ENCODE measurements at regions not wholly inside any gene's neighbourhood (a gene's known extent, or its start where the extent isn't known, plus 50 kb on each side); places are given as distances from the start of the nearest gene placed in this dataset.
"Not testable (repeated sequence)": the region's sequence is repeated elsewhere in the genome, so short reads cannot be mapped to it uniquely, and the experiment has no call there.

GRCh38 chr2:4144731-4145130 is 441.4 kb downstream of the DCDC2C start:
- no peak for DNase-seq

GRCh38 chr2:4151521-4151920 is 448.1 kb downstream of the DCDC2C start:
- no peak for DNase-seq

DNA sequence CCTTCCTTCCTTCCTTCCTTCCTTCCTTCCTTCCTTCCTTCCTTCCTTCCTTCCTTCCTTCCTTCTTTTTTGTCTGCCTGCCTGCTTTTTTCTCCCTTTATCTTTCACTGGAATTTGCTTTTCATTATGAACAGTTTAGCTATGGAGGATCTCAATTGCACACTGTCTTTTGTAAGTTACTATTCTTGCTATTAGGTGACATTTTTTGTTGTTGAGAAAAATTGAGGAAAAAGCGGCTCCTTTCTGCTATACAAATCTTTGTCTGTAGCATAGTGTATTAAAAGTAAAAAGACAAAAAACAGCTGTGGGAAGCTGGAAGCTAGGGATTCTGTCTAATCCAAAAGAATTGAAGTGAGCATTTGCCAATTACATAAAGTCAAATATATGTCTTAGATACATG is 448.7 kb downstream of the DCDC2C start:
- DNase-seq: no peak

GRCh38 chr2:4168834-4169233 is 465.5 kb downstream of the DCDC2C start:
- no peak for DNase-seq

- DNase-seq: no peak
Measured at GRCh38 chr2:4174796-4175195, 471.4 kb downstream of the DCDC2C start.

- no peak for DNase-seq
Measured at GRCh38 chr2:4175343-4175742, 472.0 kb downstream of the DCDC2C start.

DNA sequence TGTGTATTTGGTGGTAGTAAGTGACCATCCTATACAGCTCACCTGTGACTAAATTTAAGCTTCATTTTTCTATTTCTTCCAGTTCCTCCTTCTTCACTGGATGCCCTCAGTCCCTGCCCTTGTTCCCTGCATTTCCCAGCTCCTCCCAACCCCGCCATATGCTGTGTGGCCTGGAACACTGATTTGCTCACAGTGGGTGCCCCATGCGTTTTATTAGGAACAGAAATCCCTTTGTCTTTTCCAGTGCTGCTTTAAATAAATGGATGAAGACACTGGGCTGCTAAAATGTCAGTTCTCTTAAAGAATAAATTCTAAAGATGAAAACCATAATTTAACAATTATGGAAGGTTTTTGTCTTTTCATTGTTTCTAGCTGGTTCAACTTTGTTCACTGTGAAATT is 477.3 kb downstream of the DCDC2C start:
- DNase-seq: no peak

GRCh38 chr2:4181062-4181461 is 477.7 kb downstream of the DCDC2C start:
- DNase-seq: no peak

DNA sequence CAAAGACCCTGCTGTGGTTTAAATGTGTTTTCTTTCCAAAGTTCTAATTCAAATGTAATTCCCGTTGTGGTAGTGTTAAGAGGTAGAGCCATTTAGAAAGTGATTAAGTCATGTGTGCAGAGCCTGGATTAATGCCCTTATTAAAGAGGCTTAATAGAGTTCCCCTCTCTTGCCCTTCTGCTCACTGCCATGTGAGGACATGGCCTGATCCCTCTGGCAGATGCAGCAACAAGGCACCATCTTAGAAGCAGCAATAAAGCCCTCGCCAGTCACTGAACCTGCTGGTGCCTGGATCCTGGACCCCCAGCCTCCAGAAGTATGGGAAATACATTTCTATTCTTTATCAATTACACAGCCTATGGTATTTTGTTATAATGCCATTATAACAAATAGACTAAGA is 485.2 kb downstream of the DCDC2C start:
- no peak for DNase-seq

DNA sequence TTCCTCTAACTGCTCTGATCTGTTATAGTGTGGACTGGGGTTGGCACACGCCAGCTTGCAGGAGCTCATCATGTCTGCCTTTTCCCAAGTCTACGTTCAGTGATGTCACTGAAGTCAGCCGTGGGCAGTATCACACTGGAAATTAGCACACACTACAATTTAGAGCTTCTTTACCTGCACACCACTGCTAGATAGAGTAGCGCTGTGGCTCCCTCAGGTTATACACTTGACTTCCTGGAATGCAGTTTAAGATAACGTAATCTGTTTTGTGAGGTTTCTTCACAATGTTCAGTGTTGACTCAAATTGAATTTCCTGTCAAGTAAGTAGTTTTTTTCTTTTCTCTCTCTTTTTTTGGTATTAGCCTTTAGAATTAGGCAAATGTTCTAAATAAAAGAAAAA is 487.2 kb downstream of the DCDC2C start:
- DNase-seq: no peak

DNA sequence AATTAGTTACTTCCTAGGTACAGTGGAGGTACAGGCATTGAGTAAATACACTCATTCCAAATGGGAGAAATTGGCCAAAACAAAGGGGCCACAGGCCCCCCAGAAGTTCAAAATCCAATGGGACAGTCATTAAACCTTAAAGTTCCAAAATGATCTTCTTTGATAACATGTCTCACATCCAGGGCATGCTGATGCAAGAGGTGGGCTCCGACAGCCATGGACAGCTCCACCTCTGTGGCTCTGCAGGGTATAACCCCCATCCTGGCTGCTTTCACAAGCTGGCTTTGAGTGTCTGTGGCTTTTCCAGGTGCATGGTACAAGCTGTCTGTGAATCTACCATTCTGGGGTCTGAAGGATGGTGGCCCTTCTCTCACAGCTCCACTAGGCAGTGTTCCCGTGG is 488.7 kb downstream of the DCDC2C start:
- no peak for DNase-seq

DNA sequence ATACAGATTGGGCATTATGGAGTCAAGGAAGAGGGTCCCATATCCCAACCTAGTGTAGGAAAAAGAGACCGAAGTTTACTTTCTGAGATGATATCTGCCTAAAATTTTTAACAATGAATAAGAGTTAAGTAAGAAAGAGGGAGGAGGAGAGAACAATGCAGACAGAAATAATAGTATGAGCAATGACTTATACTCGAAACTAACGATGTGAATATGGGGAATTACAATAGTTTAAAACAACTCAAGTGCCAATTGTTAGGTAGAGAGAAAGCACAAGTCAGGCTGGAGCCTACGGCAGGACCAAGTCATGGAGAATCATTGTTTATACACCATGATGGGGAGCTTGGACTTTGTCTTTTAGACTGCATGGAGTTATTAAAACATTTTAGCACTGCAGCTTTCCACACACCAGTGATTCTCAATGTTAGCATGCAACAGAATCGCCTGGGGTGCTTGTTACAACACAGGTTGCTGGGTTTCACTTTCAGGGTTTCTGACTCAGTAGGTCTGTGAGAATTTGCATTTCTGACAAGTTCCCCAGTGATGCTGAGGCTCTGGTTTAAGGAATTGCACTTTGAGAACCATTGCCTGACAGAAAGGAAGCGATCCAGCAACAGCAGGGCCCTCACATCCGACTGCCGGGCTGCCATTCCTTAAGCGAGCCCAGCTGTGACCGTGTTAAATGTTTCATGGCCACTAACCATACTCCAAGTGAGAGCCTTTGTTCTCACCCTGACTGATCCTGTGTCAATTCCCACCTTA is 511.2 kb downstream of the DCDC2C start:
- DNase-seq: no peak

DNA sequence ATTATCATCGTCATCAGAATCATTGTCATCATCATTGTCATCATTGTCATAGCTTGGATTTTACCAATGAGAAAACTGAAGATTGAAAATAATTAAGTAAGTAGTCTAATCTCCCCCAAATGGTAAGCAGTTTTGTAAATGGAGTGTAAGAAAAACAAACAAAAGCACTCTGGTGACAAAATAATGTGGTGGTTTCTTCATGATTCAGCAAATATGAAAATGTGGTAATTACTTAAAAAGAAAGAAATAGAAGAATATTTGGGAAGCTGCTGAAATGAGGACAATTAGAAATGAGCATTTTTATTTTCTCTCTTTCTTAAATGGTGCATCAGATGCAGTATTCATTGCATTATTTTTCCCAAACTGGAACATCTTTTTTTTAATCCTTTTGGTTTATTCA is 514.4 kb downstream of the DCDC2C start:
- no peak for DNase-seq

DNA sequence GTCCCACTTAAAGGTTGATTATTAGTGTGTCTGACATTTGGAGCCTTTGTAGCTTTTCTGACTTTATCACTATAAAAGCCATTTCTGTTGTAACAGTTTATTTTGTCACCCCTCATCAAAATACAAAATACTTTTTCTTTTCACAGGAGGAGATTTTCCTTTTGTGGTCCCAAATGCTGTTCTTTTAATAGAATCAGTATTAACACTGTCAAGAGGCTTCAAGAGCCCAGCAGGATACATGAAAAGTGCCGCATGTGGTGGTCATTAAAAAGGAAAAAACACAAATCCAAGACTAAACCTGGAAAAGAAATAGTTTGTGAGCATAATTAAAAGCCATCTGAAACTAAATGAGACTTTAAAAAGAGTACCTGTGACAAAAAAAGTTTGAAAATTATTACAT is 515.7 kb downstream of the DCDC2C start:
- DNase-seq: no peak

- DNase-seq: no peak
Measured at GRCh38 chr2:4219571-4219970, 516.2 kb downstream of the DCDC2C start.

- DNase-seq: no peak
Measured at GRCh38 chr2:4221434-4221833, 518.1 kb downstream of the DCDC2C start.

GRCh38 chr2:4221845-4222244 is 518.5 kb downstream of the DCDC2C start:
- DNase-seq: no peak

DNA sequence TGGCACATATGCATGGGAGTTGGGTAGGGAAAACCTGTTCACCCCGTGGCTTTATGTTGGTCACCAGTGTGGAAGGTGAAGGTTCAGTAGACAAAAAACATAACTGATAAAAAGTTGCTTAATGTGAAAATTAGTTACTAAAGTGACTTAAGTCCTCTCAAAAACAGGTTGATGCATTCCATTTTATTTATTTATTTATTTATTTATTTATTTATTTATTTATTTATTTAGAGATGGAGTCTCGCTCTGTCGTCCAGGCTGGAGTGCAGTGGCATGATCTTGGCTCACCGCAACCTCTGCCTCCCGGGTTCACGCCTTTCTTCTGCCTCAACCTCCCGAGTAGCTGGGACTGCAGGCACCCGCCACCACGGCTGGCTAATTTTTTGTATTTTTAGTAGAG is 541.0 kb downstream of the DCDC2C start:
- DNase-seq: not testable (repeated sequence)

- no peak for DNase-seq
Measured at GRCh38 chr2:4246364-4247131, 543.2 kb downstream of the DCDC2C start.

- DNase-seq: no peak
Measured at GRCh38 chr2:4247791-4248190, 544.4 kb downstream of the DCDC2C start.

DNA sequence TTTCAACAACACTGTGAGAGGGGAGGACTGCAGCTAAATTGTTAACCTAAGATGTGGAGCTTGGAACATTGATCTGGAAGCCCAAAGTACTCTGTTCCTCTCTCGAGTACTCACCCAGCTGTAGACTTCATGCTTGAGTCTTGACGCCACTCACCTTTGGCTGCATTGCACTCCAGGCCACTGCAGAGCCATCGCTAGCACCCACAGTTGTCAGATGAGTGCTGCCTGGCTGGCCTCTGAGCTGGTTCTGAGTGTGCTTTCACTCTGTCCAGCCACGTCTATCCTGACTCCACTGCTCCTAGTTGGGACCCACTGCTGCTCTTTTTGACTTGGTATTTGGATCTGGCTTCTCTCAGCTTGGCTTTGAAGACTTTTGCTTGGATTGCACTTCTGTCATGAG is 552.1 kb downstream of the DCDC2C start:
- DNase-seq: no peak

DNA sequence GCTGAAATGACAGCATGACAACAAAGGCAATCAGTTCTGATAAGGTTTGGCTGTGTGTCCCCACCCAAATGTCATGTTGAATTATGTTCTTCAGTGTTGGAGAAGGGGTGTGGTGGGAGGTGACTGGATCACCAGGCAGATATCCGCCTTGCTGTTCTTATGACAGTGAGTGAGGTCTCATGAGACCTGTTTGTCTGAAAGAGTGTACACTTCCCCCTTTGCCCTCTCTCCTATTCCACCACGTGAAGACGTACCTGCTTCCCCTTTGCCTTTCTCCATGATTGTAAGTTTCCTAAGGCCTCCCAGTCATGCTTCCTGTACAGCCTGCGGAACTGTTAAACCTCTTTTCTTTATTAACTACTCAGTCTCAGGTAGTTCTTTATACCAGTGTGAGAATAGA is 553.0 kb downstream of the DCDC2C start:
- no peak for DNase-seq

DNA sequence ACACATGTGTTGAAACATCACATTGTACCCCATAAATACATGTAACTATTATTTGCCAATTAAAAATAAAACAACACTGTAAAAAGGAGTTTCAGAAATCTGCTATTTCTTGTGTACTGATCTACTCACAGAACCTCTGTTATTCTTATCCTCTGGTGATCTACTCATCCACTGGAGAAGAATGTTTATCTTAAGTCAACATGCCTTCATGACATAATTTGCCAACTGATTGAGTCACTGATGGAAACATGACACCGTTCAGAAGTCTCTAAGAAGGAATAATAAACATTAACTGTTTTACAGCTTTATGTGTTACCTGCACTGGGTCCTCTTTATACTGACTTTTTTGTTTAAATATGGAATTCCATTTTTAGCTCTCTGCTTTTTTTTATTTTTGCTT is 555.2 kb downstream of the DCDC2C start:
- DNase-seq: no peak

DNA sequence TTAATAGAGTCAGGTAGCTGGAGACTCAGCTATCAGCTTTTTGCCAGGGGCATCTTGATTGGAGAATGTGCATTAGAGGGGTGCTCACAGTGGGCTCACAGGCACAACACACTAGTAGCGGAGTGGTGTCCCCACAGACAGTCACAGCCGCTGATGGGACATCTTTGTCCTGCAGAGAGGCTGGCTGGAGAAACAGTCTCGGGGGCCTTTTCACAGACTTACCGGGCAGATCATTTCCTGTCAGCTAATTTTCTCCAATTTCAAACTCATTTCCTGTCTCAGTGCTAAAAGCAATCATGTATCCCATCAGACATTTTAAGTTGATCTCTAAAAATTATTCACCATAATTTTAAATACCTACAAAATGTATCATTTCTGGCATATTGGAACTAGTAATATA is 562.6 kb downstream of the DCDC2C start:
- DNase-seq: no peak

DNA sequence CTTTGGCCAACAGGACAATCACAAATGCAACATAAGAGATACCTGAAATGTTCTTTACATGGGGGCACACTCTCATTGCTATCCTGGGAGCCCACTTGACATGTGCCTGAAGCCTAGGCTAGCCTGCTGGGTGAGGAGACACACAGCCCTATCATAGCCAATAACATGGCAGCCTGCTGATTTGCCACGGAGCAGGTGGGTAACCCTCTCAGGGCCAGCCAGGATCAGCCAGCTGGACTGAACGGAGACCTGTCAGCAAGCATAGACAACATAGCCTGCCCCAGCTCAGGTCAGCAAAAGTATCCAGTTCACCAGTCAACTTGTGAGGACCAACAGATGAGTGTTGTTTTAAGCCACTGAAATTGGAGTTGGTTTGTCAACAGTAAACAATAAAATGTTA is 566.5 kb downstream of the DCDC2C start:
- DNase-seq: no peak
